Fibroblast of skin of left biceps (primary cell): ENCODE measurements at regions not wholly inside any gene's neighbourhood (a gene's known extent, or its start where the extent isn't known, plus 50 kb on each side); places are given as distances from the start of the nearest gene placed in this dataset.

ENCODE experiments used
- DNase-seq, 2 experiments: peaks; one replicate each; pipeline ENCODE4 v3.0.0-alpha.2; 2013; ENCODE audit warnings: low read depth in 2 of 2

- DNase-seq: no peak
Observed at GRCh38 chr2:142254031-142254430, 123.2 kb upstream of the LRP1B start.

GRCh38 chr2:142241016-142241415, 110.2 kb upstream of the LRP1B start:
- no peak for DNase-seq

- DNase-seq: no peak
Observed at GRCh38 chr2:142236181-142236580, 105.4 kb upstream of the LRP1B start.

GRCh38 chr2:142234741-142235140, 103.9 kb upstream of the LRP1B start:
- DNase-seq: no peak

GRCh38 chr2:142223309-142223708, 92.5 kb upstream of the LRP1B start:
- DNase-seq: no peak

GRCh38 chr2:142222715-142223114, 91.9 kb upstream of the LRP1B start:
- no peak for DNase-seq

- DNase-seq: no peak
Observed at GRCh38 chr2:142220901-142221300, 90.1 kb upstream of the LRP1B start.

- no peak for DNase-seq
Observed at GRCh38 chr2:142220239-142220638, 89.4 kb upstream of the LRP1B start.

- no peak for DNase-seq
Observed at GRCh38 chr2:142218471-142218870, 87.7 kb upstream of the LRP1B start.

GRCh38 chr2:142217804-142218203, 87.0 kb upstream of the LRP1B start:
- no peak for DNase-seq

GRCh38 chr2:142200062-142200461, 69.2 kb upstream of the LRP1B start:
- no peak for DNase-seq

- DNase-seq: no peak
Observed at GRCh38 chr2:142199073-142199472, 68.3 kb upstream of the LRP1B start.

- DNase-seq: no peak
Observed at GRCh38 chr2:142190805-142191204, 60.0 kb upstream of the LRP1B start.

- DNase-seq: no peak
Observed at GRCh38 chr2:142189501-142189900, 58.7 kb upstream of the LRP1B start.

GRCh38 chr2:142188562-142188961, 57.7 kb upstream of the LRP1B start:
- DNase-seq: no peak

GRCh38 chr2:142180820-142181533, 50.2 kb upstream of the LRP1B start:
- no peak for DNase-seq
